Suprapubic skin (tissue), 4 donors: ENCODE measurements at regions not wholly inside any gene's neighbourhood (a gene's known extent, or its start where the extent isn't known, plus 50 kb on each side); places are given as distances from the start of the nearest gene placed in this dataset.

ENCODE experiments used
- DNase-seq, 2 donors: peaks; one replicate each; pipeline ENCODE4 v3.0.0-alpha.2; 2019; ENCODE audit warnings: low spot score in 2 of 2
- H3K27ac ChIP-seq: fragments of 200-600 bp; sonication (generic); one replicate; pipeline ENCODE4 v1.5.1; 2019
- H3K27me3 ChIP-seq: fragments of 200-600 bp; sonication (generic); one replicate; pipeline ENCODE4 v1.5.1; 2019
- H3K36me3 ChIP-seq: fragments of 200-600 bp; sonication (generic); one replicate; pipeline ENCODE4 v1.5.1; 2019
- H3K4me1 ChIP-seq: fragments of 200-600 bp; sonication (generic); one replicate; pipeline ENCODE4 v1.5.1; 2019
- H3K4me3 ChIP-seq: fragments of 200-600 bp; sonication (generic); one replicate; pipeline ENCODE4 v1.5.1; 2019; ENCODE audit warnings: mild to moderate bottlenecking
- H3K9me3 ChIP-seq: fragments of 200-600 bp; sonication (generic); one replicate; pipeline ENCODE4 v1.5.1; 2019
- EP300 ChIP-seq: sonication (generic); formaldehyde crosslinking; IDR thresholded peaks from one replicate; pipeline ENCODE4 v1.6.1; 2017; ENCODE audit warnings: antibody characterized with exemption
- POLR2A ChIP-seq, 2 donors: fragments of 450-650 bp; IDR thresholded peaks; one replicate each; pipeline ENCODE4 v1.6.1; 2017; ENCODE audit warnings: antibody characterized with exemption in 2 of 2, mild to moderate bottlenecking in 2 of 2, moderate library complexity in 2 of 2
- POLR2AphosphoS5 ChIP-seq, 3 donors: sonication (generic); formaldehyde crosslinking; IDR thresholded peaks; one replicate each; pipeline ENCODE4 v1.6.1; 2017; ENCODE audit warnings: antibody characterized with exemption in 3 of 3
- WGBS: methylation state at CpG from one replicate; pipeline ENCODE4 v1.1.5; 2018; 5-methylcytosine and 5-hydroxymethylcytosine counted together
- TF ChIP-seq, protein P1 (sequence below), 2 donors: fragments of 200-600 bp in 1 of 2; fragments of 450-650 bp in 1 of 2; sonication (generic) in 1 of 2; IDR thresholded peaks; one replicate each; pipeline ENCODE4 v1.5.1; 2016 to 2019; ENCODE audit warnings: antibody characterized with exemption in 2 of 2, mild to moderate bottlenecking in 1 of 2, moderate library complexity in 1 of 2

DNA sequence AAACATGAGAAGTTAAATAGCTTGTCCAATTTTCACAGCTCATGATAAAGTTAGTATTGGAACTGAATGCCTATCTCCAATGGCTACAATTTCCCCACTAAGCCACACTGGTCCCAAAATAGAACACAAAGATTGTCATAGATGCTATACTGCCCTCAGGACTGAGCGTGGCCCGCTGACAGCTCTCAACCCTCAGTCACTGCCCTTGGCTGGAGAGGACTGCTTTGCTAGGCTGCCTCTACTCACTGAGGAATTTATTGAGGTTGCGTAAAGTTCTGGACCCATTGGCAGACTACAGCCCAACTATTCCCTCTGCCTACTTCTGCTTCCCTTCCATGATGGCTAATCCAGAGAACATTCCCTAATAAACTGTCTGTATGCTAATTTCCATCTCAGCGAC lies 165.5 kb upstream of the BET1 start:
- 88% methylated on average over 4 of the region's 4 CpGs for WGBS

DNA sequence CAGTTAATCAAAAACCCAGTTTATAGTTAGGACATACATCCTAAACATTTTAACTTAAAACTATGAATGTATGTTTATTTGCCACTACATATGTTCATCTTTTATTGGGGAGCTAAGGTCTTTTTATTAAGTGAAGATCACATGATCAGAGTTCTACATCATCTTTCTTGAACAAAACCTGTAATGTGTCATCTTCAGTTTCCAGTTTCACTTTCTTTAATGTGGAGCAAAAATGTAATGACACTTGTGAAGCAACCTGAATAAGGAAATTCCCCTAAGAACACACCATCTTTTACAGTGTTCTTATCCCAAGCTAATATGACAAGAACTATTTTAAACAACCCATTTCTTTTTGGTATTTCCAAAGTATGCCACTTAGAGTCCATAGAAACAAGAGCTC lies 166.7 kb upstream of the BET1 start:
- Histone ChIP-seq H3K4me3 (no peak overlapping the region), H3K4me1 (no peaks in the 10 kb centered on the region), H3K27me3 (no peaks in the 10 kb centered on the region), H3K27ac (no peak overlapping the region), H3K36me3 (no peaks in the 10 kb centered on the region), H3K9me3 (no peaks in the 10 kb centered on the region)
- no peak for TF ChIP-seq POLR2AphosphoS5 (IDR thresholded peaks at IDR 0.05)
- TF ChIP-seq, protein P1, sequence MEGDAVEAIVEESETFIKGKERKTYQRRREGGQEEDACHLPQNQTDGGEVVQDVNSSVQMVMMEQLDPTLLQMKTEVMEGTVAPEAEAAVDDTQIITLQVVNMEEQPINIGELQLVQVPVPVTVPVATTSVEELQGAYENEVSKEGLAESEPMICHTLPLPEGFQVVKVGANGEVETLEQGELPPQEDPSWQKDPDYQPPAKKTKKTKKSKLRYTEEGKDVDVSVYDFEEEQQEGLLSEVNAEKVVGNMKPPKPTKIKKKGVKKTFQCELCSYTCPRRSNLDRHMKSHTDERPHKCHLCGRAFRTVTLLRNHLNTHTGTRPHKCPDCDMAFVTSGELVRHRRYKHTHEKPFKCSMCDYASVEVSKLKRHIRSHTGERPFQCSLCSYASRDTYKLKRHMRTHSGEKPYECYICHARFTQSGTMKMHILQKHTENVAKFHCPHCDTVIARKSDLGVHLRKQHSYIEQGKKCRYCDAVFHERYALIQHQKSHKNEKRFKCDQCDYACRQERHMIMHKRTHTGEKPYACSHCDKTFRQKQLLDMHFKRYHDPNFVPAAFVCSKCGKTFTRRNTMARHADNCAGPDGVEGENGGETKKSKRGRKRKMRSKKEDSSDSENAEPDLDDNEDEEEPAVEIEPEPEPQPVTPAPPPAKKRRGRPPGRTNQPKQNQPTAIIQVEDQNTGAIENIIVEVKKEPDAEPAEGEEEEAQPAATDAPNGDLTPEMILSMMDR (IDR thresholded peaks at IDR 0.05), result no peak
- no peak for TF ChIP-seq POLR2A (IDR thresholded peaks at IDR 0.05)
- TF ChIP-seq EP300, result no peak
- no peak for DNase-seq

More for the DNA sequence above, 165.5 kb upstream of the BET1 start:
- no peak for DNase-seq
- Histone ChIP-seq H3K36me3 (no peaks in the 10 kb centered on the region), H3K9me3 (no peaks in the 10 kb centered on the region), H3K4me3 (no peak overlapping the region), H3K4me1 (no peaks in the 10 kb centered on the region), H3K27me3 (no peaks in the 10 kb centered on the region), H3K27ac (no peak overlapping the region)
- TF ChIP-seq POLR2A (IDR thresholded peaks at IDR 0.05) (no peak), POLR2AphosphoS5 (IDR thresholded peaks at IDR 0.05) (no peak), EP300 (no peak)
- TF ChIP-seq, protein P1 (IDR thresholded peaks at IDR 0.05), result no peak

DNA sequence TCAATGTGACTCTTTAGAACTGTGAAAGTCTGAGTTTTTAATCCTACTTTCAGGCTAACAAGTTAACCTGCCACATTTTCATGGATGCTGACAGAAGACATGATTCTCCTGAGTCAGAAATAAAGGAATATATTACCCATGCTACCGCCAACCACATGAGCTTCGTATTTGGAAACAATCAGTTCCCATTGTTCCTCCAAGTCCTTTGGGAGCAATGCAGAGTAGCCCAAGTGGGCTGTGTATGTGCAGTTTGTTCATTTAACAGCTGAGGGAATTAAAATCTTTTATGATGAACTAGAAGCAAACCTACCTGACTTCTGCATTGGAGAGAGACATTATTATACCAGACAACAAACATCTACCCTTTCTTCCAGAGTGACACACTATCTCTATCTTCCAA lies 169.3 kb upstream of the BET1 start:
- DNase-seq, result no peak
- TF ChIP-seq POLR2A (IDR thresholded peaks at IDR 0.05) (no peak), EP300 (no peak)
- WGBS, result 80% methylated on average over 2 of the region's 2 CpGs
- H3K4me3 ChIP-seq, result no peak overlapping the region
- no peaks in the 10 kb centered on the region for H3K4me1 ChIP-seq
- H3K36me3 ChIP-seq, result no peaks in the 10 kb centered on the region
- no peak overlapping the region for H3K27ac ChIP-seq
- H3K9me3 ChIP-seq, result no peaks in the 10 kb centered on the region
- H3K27me3 ChIP-seq, result no peaks in the 10 kb centered on the region

DNA sequence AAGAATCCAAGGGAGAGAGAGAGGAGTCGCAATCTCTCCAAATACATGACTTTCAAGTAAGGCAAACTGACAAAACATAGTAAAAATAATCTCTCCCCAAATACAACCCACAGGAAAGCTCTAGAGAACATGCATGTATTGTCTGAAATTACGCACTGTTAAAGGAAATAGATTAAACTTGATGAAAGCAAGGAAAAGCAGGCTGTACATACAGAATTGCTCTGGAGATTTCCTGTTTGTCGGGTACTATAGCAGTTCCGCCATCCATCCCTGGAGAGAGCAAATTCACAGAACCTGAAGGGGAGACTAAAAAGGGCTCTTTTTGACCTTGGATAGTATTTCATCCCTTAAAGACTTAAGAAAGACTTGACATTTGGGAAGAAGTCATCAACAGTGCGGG lies 170.2 kb upstream of the BET1 start:
- Histone ChIP-seq H3K4me3 (no peak overlapping the region), H3K36me3 (no peaks in the 10 kb centered on the region), H3K27me3 (no peaks in the 10 kb centered on the region), H3K27ac (no peak overlapping the region), H3K4me1 (no peaks in the 10 kb centered on the region), H3K9me3 (no peaks in the 10 kb centered on the region)
- 77% methylated on average over 5 of the region's 5 CpGs for WGBS
- no peak for TF ChIP-seq POLR2AphosphoS5 (IDR thresholded peaks at IDR 0.05)
- no peak for TF ChIP-seq POLR2A (IDR thresholded peaks at IDR 0.05)
- TF ChIP-seq, protein P1 (IDR thresholded peaks at IDR 0.05), result no peak
- no peak for TF ChIP-seq EP300
- no peak for DNase-seq

DNA sequence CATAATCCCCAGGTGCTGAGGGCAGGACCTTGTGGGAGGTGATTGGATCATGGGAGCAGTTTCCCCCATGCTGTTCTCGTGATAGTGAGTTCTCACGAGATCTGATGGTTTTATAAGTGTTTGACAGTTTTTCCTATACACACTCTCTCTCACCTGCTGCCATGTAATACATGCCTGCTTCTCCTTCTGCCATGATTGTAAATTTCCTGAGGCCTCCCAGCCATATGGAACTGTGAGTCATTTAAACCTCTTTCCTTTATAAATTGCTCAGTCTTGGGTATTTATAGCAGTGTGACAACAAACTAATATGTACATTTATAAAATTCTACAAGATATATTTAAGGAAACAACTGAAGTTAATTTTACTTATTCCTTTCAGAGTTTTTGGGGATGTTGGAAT lies 170.8 kb upstream of the BET1 start:
- no peak for TF ChIP-seq EP300
- TF ChIP-seq, protein P1 (IDR thresholded peaks at IDR 0.05), result no peak
- no peak for TF ChIP-seq POLR2A (IDR thresholded peaks at IDR 0.05)
- TF ChIP-seq POLR2AphosphoS5 (IDR thresholded peaks at IDR 0.05), result no peak
- no peak overlapping the region for H3K4me3 ChIP-seq
- DNase-seq, result no peak
- H3K4me1 ChIP-seq, result no peaks in the 10 kb centered on the region
- H3K27ac ChIP-seq, result no peak overlapping the region
- no peaks in the 10 kb centered on the region for H3K36me3 ChIP-seq
- H3K9me3 ChIP-seq, result no peaks in the 10 kb centered on the region
- 70% methylated on average over 2 of the region's 2 CpGs for WGBS
- H3K27me3 ChIP-seq, result no peaks in the 10 kb centered on the region

DNA sequence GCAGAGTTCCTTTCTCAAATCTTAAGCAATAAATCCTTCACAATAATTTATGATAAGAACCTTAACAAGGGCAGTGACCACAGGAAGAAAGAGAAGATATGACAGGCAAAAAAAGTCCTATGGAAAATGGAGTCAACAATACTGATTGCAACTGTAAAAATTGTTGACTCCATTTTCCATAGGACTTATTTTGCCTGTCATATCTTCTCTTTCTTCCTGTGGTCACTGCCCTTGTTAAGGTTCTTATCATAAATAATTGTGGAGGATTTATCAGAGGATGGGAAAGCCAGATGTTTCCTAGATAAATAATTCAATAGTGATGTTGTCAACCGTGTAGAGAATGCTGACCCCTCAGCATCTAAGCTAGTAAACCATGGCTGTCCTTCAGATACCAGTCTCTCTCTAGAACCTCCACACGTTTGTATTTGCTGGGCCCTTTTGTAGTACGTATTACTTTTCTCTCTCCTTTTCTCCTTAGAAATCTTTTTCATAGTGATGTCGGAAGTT lies 172.6 kb upstream of the BET1 start:
- Histone ChIP-seq H3K27me3 (no peaks in the 10 kb centered on the region), H3K36me3 (no peaks in the 10 kb centered on the region), H3K27ac (no peak overlapping the region), H3K4me3 (no peak overlapping the region), H3K4me1 (no peaks in the 10 kb centered on the region), H3K9me3 (no peaks in the 10 kb centered on the region)
- TF ChIP-seq POLR2AphosphoS5 (IDR thresholded peaks at IDR 0.05) (no peak), EP300 (no peak), POLR2A (IDR thresholded peaks at IDR 0.05) (no peak)
- TF ChIP-seq, protein P1 (IDR thresholded peaks at IDR 0.05), result no peak
- 70% methylated on average over 4 of the region's 4 CpGs for WGBS
- DNase-seq, result no peak
